ENCODE measurements at regions not wholly inside any gene's neighbourhood (a gene's known extent, or its start where the extent isn't known, plus 50 kb on each side); places are given as distances from the start of the nearest gene placed in this dataset.

DNA sequence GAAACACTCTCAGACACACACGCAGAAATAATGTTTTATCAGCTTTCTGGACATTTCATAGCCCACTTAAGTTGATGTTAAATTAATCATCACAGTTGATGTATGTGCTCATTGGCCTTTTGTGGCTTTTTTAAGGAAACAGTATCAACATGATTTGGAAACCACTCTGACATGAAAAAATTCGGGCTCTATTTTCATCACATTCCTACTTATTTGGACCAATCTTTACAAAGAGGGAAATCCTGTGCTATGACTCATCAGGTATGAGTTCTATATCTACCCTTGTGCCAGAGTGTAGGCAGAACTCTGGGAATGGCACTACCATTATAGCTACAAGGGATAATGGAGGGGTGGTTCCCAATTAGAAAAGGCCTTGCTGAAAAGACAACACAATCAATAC is 388.4 kb upstream of the PTGER4 start:
- H3K27ac ChIP-seq: no peak overlapping the region
- no peak overlapping the region for H3K4me3 ChIP-seq
- TF ChIP-seq, protein P1, sequence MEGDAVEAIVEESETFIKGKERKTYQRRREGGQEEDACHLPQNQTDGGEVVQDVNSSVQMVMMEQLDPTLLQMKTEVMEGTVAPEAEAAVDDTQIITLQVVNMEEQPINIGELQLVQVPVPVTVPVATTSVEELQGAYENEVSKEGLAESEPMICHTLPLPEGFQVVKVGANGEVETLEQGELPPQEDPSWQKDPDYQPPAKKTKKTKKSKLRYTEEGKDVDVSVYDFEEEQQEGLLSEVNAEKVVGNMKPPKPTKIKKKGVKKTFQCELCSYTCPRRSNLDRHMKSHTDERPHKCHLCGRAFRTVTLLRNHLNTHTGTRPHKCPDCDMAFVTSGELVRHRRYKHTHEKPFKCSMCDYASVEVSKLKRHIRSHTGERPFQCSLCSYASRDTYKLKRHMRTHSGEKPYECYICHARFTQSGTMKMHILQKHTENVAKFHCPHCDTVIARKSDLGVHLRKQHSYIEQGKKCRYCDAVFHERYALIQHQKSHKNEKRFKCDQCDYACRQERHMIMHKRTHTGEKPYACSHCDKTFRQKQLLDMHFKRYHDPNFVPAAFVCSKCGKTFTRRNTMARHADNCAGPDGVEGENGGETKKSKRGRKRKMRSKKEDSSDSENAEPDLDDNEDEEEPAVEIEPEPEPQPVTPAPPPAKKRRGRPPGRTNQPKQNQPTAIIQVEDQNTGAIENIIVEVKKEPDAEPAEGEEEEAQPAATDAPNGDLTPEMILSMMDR (IDR thresholded peaks at IDR 0.05): no peak
- no peak for DNase-seq (ENCODE audit: low spot score)

GRCh38 chr5:40288800-40289485 is 390.8 kb upstream of the PTGER4 start:
- H3K4me3 ChIP-seq: no peak overlapping the region
- no peak overlapping the region for H3K27ac ChIP-seq
- TF ChIP-seq, protein P1 (IDR thresholded peaks at IDR 0.05): no peak
- DNase-seq (ENCODE audit: low spot score): no peak

- TF ChIP-seq, protein P1 (IDR thresholded peaks at IDR 0.05): no peak
- Histone ChIP-seq H3K27ac (no peak overlapping the region), H3K4me3 (no peak overlapping the region)
- no peak for DNase-seq (ENCODE audit: low spot score)
Observed at GRCh38 chr5:40284863-40285262, 394.9 kb upstream of the PTGER4 start.

GRCh38 chr5:40278881-40279280 is 400.8 kb upstream of the PTGER4 start:
- TF ChIP-seq, protein P1 (IDR thresholded peaks at IDR 0.05): no peak
- no peak overlapping the region for H3K4me3 ChIP-seq
- no peak overlapping the region for H3K27ac ChIP-seq
- DNase-seq (ENCODE audit: low spot score): no peak

- no peak overlapping the region for H3K4me3 ChIP-seq
- no peak overlapping the region for H3K27ac ChIP-seq
- TF ChIP-seq, protein P1 (IDR thresholded peaks at IDR 0.05): no peak
- no peak for DNase-seq (ENCODE audit: low spot score)
Observed at GRCh38 chr5:40277161-40277906, 402.4 kb upstream of the PTGER4 start.

DNA sequence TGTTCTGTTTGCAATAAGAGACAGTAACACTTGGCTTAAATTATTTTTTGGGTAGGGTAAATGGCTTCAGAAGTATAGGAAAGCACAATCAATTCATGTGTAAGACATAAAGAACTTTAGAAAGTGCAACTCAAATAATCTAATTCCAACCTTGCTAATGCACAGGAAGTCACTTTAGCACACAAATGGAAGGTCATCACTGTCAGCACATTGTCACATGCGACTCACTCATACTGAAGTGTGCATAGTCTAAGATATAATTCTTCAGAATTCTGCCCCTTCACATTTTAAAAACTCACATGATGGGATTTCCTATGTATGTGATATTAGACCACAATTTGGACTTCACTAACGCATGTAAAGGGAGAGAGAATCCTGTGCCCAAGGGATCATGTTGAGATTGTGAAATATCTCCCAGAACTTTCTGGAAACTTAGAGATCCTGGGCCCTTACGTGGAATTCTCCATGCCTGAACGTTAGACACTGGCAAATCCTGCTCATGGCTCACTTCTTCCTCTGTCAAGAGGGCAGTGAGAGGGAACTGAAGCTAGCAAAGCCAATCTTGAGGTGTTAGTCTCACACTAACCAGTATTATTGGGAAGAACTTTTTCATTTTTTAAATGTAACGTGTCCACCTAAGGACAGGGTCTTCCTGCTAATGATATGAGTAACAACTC is 403.2 kb upstream of the PTGER4 start:
- TF ChIP-seq, protein P1 (IDR thresholded peaks at IDR 0.05): no peak
- Histone ChIP-seq H3K27ac (no peak overlapping the region), H3K4me3 (no peak overlapping the region)
- DNase-seq (ENCODE audit: low spot score): no peak

Measured in coronary artery (tissue), 2 donors.